ENCODE measurements at regions not wholly inside any gene's neighbourhood (a gene's known extent, or its start where the extent isn't known, plus 50 kb on each side); places are given as distances from the start of the nearest gene placed in this dataset.

- TF ChIP-seq POLR2A (IDR thresholded peaks at IDR 0.05; ENCODE audit: low read depth, low read length) = no peak
- no peak for TF ChIP-seq CTCF (conservative IDR thresholded peaks at IDR 0.05; ENCODE audit: low read depth, low read length)
- no peak for TF ChIP-seq RCOR1 (IDR thresholded peaks at IDR 0.05; ENCODE audit: insufficient replicate concordance, low read length)
- TF ChIP-seq BHLHE40 (IDR thresholded peaks at IDR 0.05; ENCODE audit: low read depth, low read length) = no peak
- TF ChIP-seq SMC3 (IDR thresholded peaks at IDR 0.05; ENCODE audit: low read depth, low read length) = no peak
- TF ChIP-seq MAFK (IDR thresholded peaks at IDR 0.05; ENCODE audit: low read depth, low read length) = no peak
- no peak for TF ChIP-seq USF2 (IDR thresholded peaks at IDR 0.05; ENCODE audit: low read depth, low read length)
- TF ChIP-seq RFX5 (IDR thresholded peaks at IDR 0.05; ENCODE audit: low read depth, low read length) = no peak
- TF ChIP-seq MXI1 (IDR thresholded peaks at IDR 0.05; ENCODE audit: borderline replicate concordance, low read depth, low read length) = no peak
- no peak for TF ChIP-seq FOS (IDR thresholded peaks at IDR 0.05; ENCODE audit: low read depth, low read length)
Observed at GRCh38 chr9:84139296-84140070, 158.9 kb downstream of the RMI1 start.
